CD1c-positive myeloid dendritic cell (primary cell): ENCODE measurements at regions not wholly inside any gene's neighbourhood (a gene's known extent, or its start where the extent isn't known, plus 50 kb on each side); places are given as distances from the start of the nearest gene placed in this dataset.

Experiments
- DNase-seq: peaks from one replicate; pipeline ENCODE4 v3.0.0-alpha.2; 2016; ENCODE audit errors: extremely low spot score

DNA sequence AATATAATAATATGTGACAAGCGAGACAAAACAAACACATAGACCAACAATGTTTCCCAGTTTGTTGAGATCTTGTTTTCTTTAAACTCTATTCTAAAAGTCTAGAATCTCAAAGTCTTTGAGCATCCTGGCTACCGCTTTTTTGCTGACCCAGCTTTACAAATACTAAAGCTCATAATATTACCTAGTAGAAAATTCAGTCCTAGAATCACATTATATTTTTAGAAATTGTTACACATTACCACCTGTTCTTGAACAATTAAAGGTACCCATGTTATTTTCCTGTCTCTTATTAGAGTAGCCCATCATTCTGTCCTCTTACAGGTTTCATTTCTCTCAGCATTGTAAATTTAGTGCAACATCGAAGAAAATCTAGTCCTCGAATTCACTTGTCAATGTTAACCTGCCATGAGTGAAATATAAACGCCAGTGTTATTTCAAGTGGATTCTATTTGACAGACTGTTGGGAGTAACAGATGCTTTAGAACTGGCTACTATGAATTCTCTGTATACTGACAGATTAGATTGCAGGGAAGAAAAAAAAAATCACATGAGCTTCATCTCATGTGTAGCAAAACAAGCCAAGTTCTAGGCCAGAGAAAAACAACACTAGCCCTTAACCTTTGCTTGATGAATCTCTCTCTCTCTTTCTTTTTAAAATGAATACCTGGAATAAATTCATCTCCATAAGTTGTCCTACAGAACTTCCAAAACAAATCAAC lies 851.2 kb upstream of the ADAMTS5 start:
- DNase-seq: no peak

DNA sequence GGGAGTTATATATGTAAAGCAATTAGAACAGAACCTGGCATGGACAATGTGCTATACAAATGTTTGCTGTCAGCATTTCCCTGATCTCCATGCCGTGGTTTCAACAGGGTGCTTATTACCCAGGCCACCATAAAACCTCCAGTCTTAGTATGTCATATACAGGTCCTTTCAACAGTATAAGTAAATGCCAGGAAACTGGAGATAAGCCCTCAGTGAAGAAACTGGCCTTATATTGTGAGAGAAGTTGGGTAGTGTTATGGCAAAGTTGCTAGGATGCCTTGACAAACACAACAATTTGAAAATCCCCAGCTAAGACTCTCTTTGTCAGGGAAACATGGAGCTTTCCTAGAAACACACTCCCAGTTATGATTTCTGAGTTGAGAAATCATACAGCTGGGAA lies 850.2 kb upstream of the ADAMTS5 start:
- DNase-seq: no peak

DNA sequence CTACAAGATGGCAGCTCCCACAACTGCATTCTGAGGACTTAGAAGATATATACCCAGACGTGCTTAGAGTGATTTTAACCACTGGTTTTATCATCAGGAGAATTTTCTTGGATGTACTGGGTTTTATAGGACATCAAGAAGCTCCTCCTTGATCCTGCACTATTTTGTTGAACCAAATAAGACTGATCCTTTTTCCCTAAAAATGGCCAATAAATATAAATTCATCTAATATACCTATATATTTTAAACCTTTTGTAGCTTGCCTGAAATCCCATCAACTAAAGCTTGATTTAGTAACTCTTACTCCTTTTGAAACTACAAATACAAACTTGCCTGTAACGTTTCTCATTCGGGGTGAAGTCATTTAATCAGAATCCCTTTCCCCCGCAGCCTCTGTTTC lies 849.4 kb upstream of the ADAMTS5 start:
- DNase-seq: no peak

DNA sequence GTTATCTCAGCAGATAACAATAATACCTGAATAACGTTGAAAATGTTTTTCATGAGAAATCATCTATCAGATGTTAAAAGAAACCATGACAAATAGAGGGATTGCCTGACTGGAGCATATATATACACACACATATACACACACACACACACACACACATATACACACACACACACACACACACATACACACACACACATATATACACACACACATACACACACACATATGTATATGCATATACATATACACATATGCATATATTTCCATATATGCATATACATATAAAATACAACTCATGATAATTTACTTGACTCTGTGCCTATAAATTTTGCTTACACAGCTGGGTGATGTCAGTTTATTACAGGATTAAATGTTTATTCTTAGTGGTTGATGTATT lies 847.3 kb upstream of the ADAMTS5 start:
- no peak for DNase-seq

DNA sequence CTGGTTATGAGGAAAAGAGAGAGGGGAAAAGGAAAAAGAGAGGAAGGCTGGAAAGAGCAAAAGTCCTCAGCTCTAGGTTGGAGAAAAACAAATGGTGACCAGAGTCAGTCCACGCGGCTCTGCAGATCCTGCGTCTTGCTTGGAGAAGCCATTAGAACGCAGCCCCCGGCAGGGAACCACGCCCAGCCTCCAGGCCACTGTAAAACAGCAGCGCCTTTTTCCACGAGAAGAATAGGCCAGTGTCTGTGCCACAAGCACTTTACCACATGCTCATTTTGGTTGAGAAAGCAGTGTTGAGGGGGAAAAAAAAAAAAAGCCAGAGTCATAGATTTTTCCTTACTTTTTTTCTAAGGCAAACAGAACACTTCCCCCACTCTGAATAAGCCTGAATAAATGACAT lies 846.9 kb upstream of the ADAMTS5 start:
- DNase-seq: no peak

DNA sequence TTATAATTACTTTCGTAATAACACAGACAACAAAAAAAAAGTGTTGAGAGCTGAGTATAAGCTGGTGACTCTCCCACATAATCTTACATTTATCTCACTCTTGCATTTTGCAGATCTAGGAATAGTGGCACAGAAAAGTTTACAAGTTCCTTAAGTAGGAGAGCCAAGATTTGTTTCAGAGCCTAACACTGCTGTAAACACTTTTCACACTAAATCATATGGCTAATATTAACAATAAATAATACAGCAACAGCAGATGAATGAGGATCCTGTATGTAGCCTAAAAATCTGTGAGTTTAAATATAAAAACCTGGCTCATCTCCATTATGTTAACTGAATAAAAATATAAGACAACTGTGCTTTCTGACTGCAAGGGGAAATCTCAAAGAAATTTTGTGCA lies 846.5 kb upstream of the ADAMTS5 start:
- DNase-seq: no peak

DNA sequence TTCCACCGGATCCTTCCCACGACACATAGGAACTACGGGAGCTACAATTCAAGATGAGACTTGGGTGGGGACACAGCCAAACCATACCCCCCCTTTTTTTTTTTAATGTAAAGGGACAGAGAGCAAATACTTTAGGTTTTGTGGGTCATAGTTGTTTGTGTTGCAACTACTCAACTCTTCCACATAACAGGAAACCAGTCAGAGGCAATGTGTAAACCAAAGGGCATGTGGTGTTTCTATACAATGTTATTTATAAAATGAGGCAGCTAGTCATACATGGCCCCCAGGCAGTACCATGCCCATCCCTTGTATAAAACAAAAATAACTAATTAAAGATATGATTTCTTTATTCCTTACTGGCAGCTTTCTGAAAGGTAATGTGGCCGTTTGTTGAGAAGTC lies 845.4 kb upstream of the ADAMTS5 start:
- no peak for DNase-seq

DNA sequence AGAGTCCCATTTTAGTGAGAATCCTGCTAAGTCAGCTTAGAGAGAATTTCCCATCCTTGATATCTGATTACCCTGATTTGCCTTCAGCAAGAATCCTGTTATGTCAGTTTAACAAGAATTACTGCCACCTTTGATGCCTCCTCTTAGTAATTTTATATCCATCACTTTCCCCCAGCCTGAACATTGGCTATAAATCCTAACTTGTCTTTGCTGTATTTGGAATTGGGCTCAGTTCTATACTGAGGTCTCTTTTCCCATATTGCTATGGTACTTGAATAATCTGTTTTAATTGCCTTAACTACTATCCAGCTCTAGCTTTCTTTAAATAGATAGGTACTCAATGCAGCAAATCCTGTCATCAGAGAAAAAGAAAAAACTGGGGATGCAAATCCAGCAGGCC lies 842.0 kb upstream of the ADAMTS5 start:
- no peak for DNase-seq

DNA sequence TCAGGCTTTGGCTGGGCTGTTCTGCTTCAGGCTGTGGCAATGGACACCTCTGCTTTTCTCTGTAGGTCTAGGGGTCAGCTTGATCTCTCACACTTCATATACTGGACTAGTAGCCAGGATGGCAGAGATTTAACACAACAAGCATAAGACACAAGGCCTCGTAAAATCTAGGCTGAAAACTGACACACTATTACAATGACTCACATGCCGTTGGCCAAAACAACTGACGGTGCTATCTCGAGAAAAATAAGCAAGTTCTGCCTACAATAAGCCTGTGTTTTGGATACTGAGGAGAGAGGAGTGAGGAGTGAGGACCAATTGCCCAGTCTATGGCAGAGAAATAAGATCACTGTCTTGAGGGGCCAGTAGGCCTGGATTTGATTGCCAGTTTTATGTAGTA lies 840.7 kb upstream of the ADAMTS5 start:
- no peak for DNase-seq

DNA sequence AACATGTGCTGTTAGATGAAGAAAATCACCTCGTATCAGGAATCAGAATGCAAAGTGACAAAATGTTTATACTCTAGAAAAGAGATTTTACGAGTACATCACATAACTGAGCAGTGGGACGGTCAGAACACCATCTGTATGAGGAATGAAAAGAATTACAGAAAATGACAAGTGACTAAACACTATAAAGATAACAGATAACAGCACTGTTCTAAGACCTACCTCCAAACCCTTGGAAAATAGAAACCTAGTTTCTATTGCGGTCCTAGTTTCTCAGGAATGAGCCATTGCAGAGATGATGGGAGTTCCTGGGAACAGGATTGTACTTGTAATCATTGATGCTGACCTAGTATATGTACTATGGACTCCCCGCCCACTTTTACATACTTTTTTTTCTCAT lies 839.4 kb upstream of the ADAMTS5 start:
- no peak for DNase-seq

DNA sequence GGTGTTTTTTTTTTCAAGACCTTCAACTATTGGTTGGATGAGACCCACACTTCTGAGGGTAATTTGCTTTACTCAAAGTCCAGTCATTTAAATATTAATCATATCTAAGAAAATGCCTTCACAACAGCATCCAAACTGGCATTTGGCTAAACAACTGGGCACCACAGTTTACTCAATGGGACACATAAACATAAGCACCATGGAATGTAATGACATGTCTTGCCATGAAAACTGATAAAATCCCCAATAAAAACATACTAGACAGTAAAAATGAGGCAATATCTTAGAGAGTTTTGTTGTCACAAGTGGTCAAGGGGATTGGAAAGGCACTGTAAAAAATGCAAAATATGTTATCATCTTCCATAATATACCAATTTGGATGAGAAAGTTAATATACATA lies 838.8 kb upstream of the ADAMTS5 start:
- DNase-seq: no peak

DNA sequence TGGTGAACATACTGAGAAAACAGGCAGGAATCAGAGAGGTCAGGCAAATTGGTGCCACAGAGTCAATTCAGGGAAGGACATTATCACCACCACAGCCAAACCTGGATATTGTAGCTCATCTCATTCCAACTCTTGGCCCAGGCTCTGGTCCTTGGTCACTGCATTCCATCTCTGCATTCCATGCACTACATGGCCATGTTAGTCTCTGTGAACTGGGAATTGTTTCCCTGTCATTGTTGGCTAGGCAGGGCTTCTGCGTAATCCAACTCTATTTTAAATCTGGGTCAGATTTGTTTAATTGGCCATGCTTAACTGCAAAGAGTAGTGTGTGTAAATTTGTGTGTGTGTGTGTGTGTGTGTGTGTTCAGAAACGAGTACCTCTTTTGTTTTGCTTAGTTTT lies 837.6 kb upstream of the ADAMTS5 start:
- DNase-seq: no peak

DNA sequence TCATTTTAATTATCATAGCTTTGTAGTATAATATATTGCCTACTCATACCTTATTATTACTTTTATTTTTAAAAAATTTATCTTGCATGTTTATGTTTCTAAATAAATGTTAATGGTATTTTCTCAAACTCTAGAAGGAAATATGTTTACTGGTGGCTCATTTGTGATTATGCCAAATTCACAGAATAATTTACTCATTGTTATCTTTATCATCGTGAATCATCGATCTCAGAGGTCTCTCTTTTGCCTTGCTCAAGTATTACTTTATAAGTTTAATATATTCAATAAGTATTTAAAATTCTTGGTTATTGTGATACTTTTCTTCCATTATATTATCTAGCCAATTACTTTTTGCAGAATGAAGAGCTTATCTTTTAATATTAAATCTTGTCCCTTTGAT lies 836.7 kb upstream of the ADAMTS5 start:
- no peak for DNase-seq

DNA sequence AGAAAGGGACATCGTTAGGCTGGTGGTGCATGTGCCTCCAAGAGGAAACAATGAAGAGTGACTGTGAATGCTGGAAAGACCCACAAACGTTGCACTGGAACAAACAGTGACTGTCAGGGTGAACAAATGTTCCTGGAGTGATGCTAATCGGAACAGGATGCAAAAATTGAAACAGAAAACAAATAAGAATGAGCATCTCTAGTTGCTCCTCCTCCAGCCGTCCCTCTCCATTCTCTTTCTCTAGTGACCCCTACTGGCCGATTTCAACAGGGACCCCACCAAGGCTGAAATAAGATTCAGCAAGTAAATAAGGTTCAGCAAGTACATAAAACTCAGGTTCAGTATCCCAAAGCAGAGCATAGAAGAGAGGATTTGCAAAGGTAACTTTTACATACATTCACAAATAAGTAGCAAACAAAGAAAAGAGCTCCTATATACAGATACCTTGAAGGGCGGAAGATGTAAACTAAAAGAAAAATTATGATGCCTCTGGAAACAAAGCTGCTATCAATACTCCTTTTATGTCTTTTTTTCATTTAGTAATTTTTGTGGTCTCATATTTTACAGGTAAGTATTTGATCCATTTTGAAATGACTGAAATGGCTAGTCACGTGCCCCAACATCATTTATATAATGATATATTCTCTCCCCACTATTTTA lies 836.1 kb upstream of the ADAMTS5 start:
- peak; percentile 33 for DNase-seq

DNA sequence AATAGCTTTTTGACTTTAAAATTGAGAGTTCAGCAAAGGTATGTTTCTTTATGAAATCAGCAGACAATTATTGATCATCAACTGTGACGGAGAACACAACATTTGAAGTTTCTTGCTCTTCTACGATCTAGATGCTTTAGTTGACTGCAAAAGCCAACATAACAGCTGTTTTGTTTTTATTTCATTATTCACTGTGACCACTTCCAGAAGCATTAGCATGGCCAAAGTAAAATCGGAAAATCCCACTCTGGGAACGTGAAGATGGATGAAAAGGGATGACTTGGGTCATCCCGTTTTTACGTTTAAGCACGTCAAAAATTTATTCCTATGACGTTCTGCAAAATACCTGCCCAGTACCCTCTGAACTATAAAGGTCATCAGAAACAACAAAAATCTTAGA lies 833.0 kb upstream of the ADAMTS5 start:
- DNase-seq: no peak

DNA sequence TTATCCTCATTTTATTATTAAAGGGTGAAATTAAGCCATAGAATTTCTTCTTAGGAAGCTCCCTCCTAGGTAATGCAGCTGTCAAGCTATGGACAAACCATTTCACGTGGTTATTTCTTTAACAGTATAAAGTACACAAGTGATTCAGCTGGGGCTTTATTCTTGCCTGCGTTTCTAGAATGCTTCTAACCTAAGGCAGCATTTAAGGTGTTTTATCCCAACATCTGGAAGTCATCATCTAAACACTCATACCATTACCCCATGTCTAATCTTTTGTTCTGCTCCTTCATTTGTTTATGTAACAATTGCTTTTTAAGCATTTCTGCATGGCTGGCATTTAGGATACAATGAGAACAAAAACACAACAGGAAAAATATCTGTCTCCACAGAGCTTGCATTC lies 829.2 kb upstream of the ADAMTS5 start:
- DNase-seq: no peak

DNA sequence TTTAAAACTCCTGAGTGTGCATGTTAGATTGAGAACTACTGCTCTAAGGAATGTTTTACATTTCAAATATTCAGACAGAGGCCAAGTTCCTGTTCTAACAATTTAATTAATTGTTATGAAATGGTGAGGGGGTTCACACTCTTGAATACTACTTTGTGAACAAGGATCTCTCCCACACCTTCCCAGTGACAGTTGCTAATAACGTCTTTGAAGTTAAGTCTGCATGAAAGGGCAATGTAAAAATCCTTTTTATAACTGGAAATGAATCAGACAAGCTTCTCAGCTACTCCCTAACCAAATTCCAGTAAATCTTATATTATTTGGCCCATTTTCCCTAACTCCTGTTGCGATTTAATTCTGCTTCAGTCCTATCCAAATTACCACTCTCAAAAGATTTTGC lies 828.5 kb upstream of the ADAMTS5 start:
- no peak for DNase-seq

DNA sequence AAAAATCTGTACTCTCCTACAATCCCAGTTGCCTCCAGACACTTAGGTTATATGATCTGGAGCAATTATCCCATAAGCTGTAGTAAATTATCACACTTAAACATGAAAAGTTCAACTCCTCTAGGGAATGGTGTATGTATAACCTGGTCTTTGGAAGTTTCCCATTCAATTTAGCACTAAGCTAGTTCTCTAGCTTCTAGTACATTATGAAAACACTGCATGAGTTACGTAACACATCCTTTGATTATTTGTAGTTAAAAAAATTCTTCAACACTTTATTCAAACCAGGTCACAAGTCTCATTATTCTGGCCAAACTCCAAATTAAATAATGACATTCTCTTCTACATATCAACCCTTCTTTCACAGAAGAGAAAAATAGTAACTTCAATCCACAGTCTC lies 827.0 kb upstream of the ADAMTS5 start:
- DNase-seq: no peak

DNA sequence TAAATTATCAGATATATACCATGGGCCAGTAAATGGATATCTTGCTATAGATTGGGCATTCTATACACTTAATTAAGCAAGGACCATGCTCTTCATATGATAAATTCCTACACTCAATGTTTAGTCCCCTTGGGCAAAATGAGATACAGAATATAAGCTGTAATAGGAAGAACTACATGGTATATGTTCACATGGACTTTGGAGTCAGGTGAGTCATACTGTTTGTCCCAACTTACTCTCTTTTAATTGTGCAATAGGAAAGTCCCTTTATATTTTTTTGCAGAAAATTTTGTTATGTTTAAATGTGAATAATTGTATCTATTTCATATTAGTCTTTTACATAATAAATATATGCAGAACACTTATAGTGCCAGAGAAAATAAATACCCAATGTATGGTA lies 820.2 kb upstream of the ADAMTS5 start:
- no peak for DNase-seq

DNA sequence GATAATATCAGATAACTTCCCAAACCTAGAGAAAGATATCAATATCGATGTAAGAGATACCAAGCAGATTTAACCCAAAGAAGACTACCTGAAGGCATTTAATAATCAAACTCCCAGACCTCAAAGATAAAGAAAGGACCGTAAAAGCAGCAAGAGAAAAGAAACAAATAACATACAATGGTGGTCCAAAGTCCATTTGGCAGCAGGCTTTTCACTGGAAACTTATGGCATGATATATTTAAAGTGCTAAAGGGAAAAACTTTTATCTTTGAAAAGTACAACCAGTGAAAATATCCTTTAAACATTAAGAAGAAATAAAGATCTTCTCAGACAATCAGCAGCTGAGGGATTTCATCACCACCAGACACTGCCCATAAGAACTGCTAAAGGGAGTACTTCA lies 812.7 kb upstream of the ADAMTS5 start:
- no peak for DNase-seq

DNA sequence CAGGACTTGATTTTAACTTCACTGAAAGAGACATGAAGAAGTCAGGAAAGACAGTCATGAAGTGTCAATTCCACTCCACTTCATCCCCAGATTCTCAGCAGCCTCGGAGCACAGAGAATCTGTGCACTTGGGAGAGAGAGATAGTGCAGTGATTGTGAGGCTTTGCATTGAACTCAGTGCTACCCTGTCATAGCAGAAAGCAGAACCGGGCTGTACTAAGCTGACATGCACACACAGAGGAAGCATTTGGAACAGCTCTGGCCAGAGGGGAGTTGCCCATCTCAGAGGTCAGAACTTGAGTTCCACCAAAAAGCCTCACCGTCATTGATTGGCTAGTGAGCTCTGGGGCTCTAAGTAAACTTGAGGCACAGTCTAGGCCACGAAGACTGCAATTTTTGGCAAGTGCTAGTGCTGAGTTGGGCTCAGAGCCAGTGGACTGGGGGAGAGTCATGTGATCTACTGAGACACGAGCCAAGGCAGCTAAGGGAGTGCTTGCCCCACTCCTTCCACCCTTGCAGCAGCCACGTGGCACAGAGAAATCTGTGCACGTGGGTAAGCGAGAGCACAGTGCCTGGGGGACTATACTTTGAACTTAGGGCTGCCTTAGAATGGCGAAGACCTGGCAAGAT lies 810.2 kb upstream of the ADAMTS5 start:
- DNase-seq: no peak

DNA sequence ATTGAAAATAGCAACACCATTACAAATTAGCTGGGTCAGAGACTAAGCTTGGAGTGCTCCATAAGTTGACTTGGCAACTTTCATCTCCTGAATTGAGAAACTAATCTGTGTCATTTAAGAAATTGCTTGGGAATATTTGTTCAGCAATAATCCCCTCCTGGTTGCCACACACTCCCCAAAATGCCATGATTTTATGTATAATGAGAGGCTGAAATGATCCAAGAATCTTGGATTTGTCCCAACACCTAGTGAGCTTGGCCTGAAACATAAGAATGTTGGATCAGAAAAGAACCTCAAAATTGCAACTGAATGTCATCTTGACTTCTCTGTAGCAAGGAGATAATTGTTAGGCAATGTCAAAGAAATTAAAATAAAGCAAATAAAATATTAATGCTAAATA lies 805.9 kb upstream of the ADAMTS5 start:
- no peak for DNase-seq

DNA sequence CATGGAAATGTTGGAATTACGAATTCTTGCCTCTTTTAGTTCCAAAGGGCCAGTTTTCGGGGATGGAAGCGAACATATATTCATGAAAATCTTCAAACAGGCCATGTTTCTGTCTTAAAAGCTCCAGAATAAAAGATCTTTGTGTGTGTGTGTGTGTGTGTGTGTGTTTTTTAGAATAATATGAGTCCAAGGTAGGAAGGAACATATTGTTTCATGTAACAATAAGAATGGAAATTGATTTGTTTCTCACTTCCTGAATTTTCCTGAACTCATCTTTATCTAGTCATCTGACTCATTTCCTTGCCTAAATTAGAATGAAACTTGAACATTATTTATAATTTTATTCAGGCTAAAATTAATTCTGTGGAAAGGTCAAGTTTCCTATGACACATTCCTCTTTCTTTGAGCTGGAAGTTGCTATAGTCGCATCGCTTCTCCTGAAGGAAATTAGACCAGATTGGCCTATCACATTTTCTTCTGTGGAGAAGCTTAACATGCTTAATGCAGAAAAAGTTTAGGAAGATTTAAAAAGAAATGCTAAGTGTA lies 805.1 kb upstream of the ADAMTS5 start:
- DNase-seq: no peak
